ENCODE measurements at regions not wholly inside any gene's neighbourhood (a gene's known extent, or its start where the extent isn't known, plus 50 kb on each side); places are given as distances from the start of the nearest gene placed in this dataset.

GRCh38 chr5:93675460-93676450, 65.6 kb downstream of the POU5F2 start:
- Histone ChIP-seq H3K4me1 (peaks cover 0 to 16% (median 0%) of the 10 kb centered on the region in 4 donors), H3K4me3 (no peak overlapping the region), H3K36me3 (no peaks in the 10 kb centered on the region), H3K9me3 (no peaks in the 10 kb centered on the region), H3K27me3 (no peaks in the 10 kb centered on the region), H3K27ac (no peak overlapping the region)
- TF ChIP-seq POLR2A (IDR thresholded peaks at IDR 0.05) (no peak), CTCF (IDR thresholded peaks at IDR 0.05) (no peak)
- DNase-seq, result no peak
- 25% methylated on average over 1 of the region's 1 CpG for WGBS (ENCODE audit: insufficient coverage, low coverage, low lambda C conversion rate, missing lambda C conversion rate)
- ATAC-seq, result peak; percentile 41 to 65 (median 50)
- intact Hi-C loops (cut with DNase I), result no loop called here

GRCh38 chr5:93674866-93675459, 66.4 kb downstream of the POU5F2 start:
- H3K27ac ChIP-seq, result no peak overlapping the region
- no peaks in the 10 kb centered on the region for H3K27me3 ChIP-seq
- no peak overlapping the region for H3K4me3 ChIP-seq
- no peaks in the 10 kb centered on the region for H3K9me3 ChIP-seq
- TF ChIP-seq CTCF (IDR thresholded peaks at IDR 0.05) (no peak), POLR2A (IDR thresholded peaks at IDR 0.05) (no peak)
- intact Hi-C loops (cut with DNase I), result no loop called here
- WGBS (ENCODE audit: insufficient coverage, low coverage, low lambda C conversion rate, missing lambda C conversion rate), result 47% methylated on average over 1 of the region's 1 CpG
- no peak for DNase-seq
- H3K36me3 ChIP-seq, result no peaks in the 10 kb centered on the region
- H3K4me1 ChIP-seq, result peaks cover 0 to 16% (median 0%) of the 10 kb centered on the region in 4 donors
- ATAC-seq, result no peak

GRCh38 chr5:93674138-93674537, 67.3 kb downstream of the POU5F2 start:
- no peaks in the 10 kb centered on the region for H3K9me3 ChIP-seq
- ATAC-seq, result peak in 1 of 4 donors; percentile 30
- no peaks in the 10 kb centered on the region for H3K36me3 ChIP-seq
- no peak for DNase-seq
- no peak overlapping the region for H3K27ac ChIP-seq
- no peak overlapping the region for H3K4me3 ChIP-seq
- H3K4me1 ChIP-seq, result peaks cover 0 to 16% (median 0%) of the 10 kb centered on the region in 4 donors
- TF ChIP-seq POLR2A (IDR thresholded peaks at IDR 0.05), result no peak
- TF ChIP-seq CTCF (IDR thresholded peaks at IDR 0.05), result no peak
- 57% methylated on average over 5 of the region's 5 CpGs for WGBS (ENCODE audit: insufficient coverage, low coverage, low lambda C conversion rate, missing lambda C conversion rate)
- intact Hi-C loops (cut with DNase I), result no loop called here
- H3K27me3 ChIP-seq, result no peaks in the 10 kb centered on the region

- intact Hi-C loops (cut with DNase I), result no loop called here
- DNase-seq, result no peak
These were observed 68.0 kb downstream of the POU5F2 start for GRCh38 chr5:93673316-93673954.

More at GRCh38 chr5:93673316-93673954, 68.0 kb downstream of the POU5F2 start:
- Histone ChIP-seq H3K4me3 (no peak overlapping the region), H3K9me3 (no peaks in the 10 kb centered on the region), H3K27me3 (no peaks in the 10 kb centered on the region), H3K36me3 (no peaks in the 10 kb centered on the region), H3K27ac (no peak overlapping the region), H3K4me1 (peaks cover 0 to 16% (median 0%) of the 10 kb centered on the region in 4 donors)
- 56% methylated on average over 4 of the region's 4 CpGs for WGBS (ENCODE audit: insufficient coverage, low coverage, low lambda C conversion rate, missing lambda C conversion rate)
- no peak for TF ChIP-seq CTCF (IDR thresholded peaks at IDR 0.05)
- no peak for TF ChIP-seq POLR2A (IDR thresholded peaks at IDR 0.05)
- no peak for ATAC-seq
